ENCODE measurements at regions not wholly inside any gene's neighbourhood (a gene's known extent, or its start where the extent isn't known, plus 50 kb on each side); places are given as distances from the start of the nearest gene placed in this dataset.

- TF ChIP-seq CTCF (conservative IDR thresholded peaks at IDR 0.05; ENCODE audit: control insufficient read depth, insufficient read depth, low read depth, low read length), result no peak
- no peak overlapping the region for H3K4me3 ChIP-seq (ENCODE audit: control insufficient read depth, low read depth, low read length)
- peak; percentile 9 for DNase-seq (ENCODE audit: low read depth)
These were observed 212.1 kb upstream of the P2RY1 start for GRCh38 chr3:152622811-152623167.

- no peak overlapping the region for H3K4me3 ChIP-seq (ENCODE audit: control insufficient read depth, low read depth, low read length)
- no peak for TF ChIP-seq CTCF (conservative IDR thresholded peaks at IDR 0.05; ENCODE audit: control insufficient read depth, insufficient read depth, low read depth, low read length)
- DNase-seq (ENCODE audit: low read depth), result no peak
These were observed 211.5 kb upstream of the P2RY1 start for GRCh38 chr3:152623286-152623911.

- no peak for DNase-seq (ENCODE audit: low read depth)
- H3K4me3 ChIP-seq (ENCODE audit: control insufficient read depth, low read depth, low read length), result no peak overlapping the region
- TF ChIP-seq CTCF (conservative IDR thresholded peaks at IDR 0.05; ENCODE audit: control insufficient read depth, insufficient read depth, low read depth, low read length), result no peak
These were observed 208.7 kb upstream of the P2RY1 start for GRCh38 chr3:152626226-152626625.

GRCh38 chr3:152628496-152628895, 206.4 kb upstream of the P2RY1 start:
- TF ChIP-seq CTCF (conservative IDR thresholded peaks at IDR 0.05; ENCODE audit: control insufficient read depth, insufficient read depth, low read depth, low read length), result no peak
- DNase-seq (ENCODE audit: low read depth), result no peak
- H3K4me3 ChIP-seq (ENCODE audit: control insufficient read depth, low read depth, low read length), result no peak overlapping the region

GRCh38 chr3:152629363-152630122, 205.4 kb upstream of the P2RY1 start:
- no peak overlapping the region for H3K4me3 ChIP-seq (ENCODE audit: control insufficient read depth, low read depth, low read length)
- no peak for TF ChIP-seq CTCF (conservative IDR thresholded peaks at IDR 0.05; ENCODE audit: control insufficient read depth, insufficient read depth, low read depth, low read length)
- DNase-seq (ENCODE audit: low read depth), result no peak

- no peak for TF ChIP-seq CTCF (conservative IDR thresholded peaks at IDR 0.05; ENCODE audit: control insufficient read depth, insufficient read depth, low read depth, low read length)
- no peak overlapping the region for H3K4me3 ChIP-seq (ENCODE audit: control insufficient read depth, low read depth, low read length)
- DNase-seq (ENCODE audit: low read depth), result no peak
These were observed 199.5 kb upstream of the P2RY1 start for GRCh38 chr3:152635389-152635788.
